Uterus (tissue), 3 donors: ENCODE measurements at regions not wholly inside any gene's neighbourhood (a gene's known extent, or its start where the extent isn't known, plus 50 kb on each side); places are given as distances from the start of the nearest gene placed in this dataset.

Experiments
- DNase-seq, 2 donors: peaks; one replicate each; pipeline ENCODE4 v3.0.0-alpha.2; 2019 to 2020
- H3K27ac ChIP-seq, 2 donors: fragments of 200-600 bp; sonication (generic); 1 replicate in 1 of 2; 2 replicates in 1 of 2; pipeline ENCODE4 v1.5.1; 2016 to 2018
- H3K27me3 ChIP-seq, 2 donors: fragments of 200-600 bp; sonication (generic); one replicate each; pipeline ENCODE4 v1.5.1; 2018 to 2019; ENCODE audit warnings: control low read depth in 1 of 2
- H3K36me3 ChIP-seq, 2 donors: fragments of 200-600 bp; sonication (generic); one replicate each; pipeline ENCODE4 v1.5.1; 2019; ENCODE audit warnings: control low read depth in 1 of 2
- H3K4me1 ChIP-seq, 2 donors: fragments of 200-600 bp; sonication (generic); one replicate each; pipeline ENCODE4 v1.5.1; 2018 to 2019; ENCODE audit warnings: control low read depth in 1 of 2
- H3K4me3 ChIP-seq, 2 donors: fragments of 200-600 bp; sonication (generic); 1 replicate in 1 of 2; 2 replicates in 1 of 2; pipeline ENCODE4 v1.5.1; 2018 to 2019; ENCODE audit warnings: mild to moderate bottlenecking in 1 of 2
- H3K9me3 ChIP-seq, 2 donors: fragments of 200-600 bp; sonication (generic); one replicate each; pipeline ENCODE4 v1.5.1; 2019; ENCODE audit warnings: control low read depth in 1 of 2
- CTCF ChIP-seq, 4 experiments: fragments of 200-600 bp in 2 of 4; fragments of 450-650 bp in 2 of 4; sonication (generic) in 2 of 4; IDR thresholded peaks; one replicate each; pipeline ENCODE4 v1.5.1; 2016 to 2019; ENCODE audit warnings: antibody characterized with exemption in 4 of 4, mild to moderate bottlenecking in 2 of 4, moderate library complexity in 1 of 4
- POLR2A ChIP-seq, 2 donors: fragments of 450-650 bp; IDR thresholded peaks; one replicate each; pipeline ENCODE4 v1.6.1; 2016; ENCODE audit warnings: antibody characterized with exemption in 2 of 2, mild to moderate bottlenecking in 1 of 2, moderate library complexity in 1 of 2
- intact Hi-C: fragments of 100-400 bp; cut with DNase I; formaldehyde crosslinking; loops from one replicate; pipeline ENCODE4 v1.15.1; 2023; ENCODE audit warnings: low total_unique reads
- donor health status: DM: yes; HTN: yes; CAD: no.

- no peaks in the 10 kb centered on the region for H3K36me3 ChIP-seq
- no peak for DNase-seq
- H3K9me3 ChIP-seq: no peaks in the 10 kb centered on the region
- H3K27ac ChIP-seq: peak overlapping the region; percentile 54 to 62
- intact Hi-C loops: no loop called here
- TF ChIP-seq POLR2A (IDR thresholded peaks at IDR 0.05): no peak
- no peak overlapping the region for H3K4me3 ChIP-seq
- no peaks in the 10 kb centered on the region for H3K27me3 ChIP-seq
- H3K4me1 ChIP-seq: peaks cover 6 to 16% of the 10 kb centered on the region in 2 donors
Observed at GRCh38 chr4:26020083-26020668, 106.2 kb downstream of the SMIM20 start.

DNA sequence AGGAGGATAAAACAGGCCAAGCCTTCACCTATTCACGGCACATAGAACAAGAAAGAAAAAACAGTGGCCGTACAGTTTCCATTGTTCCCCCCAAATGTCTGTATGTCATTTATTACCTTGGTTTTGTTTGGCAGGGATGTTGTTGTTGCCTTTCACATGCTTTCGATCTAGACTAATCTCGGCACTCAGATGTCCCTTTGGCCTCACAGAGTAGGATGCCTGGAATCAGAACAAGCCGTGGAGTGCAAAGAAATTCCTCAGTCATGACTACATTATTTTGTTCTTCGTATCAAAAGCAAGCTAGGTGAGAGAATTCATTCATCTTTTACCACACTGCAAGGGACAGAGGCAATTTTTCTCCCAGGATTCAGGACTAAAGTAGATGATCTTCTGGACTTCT is 106.9 kb downstream of the SMIM20 start:
- Histone ChIP-seq H3K27me3 (no peaks in the 10 kb centered on the region), H3K27ac (peak overlapping the region; percentile 54 to 62), H3K4me1 (peaks cover 0 to 16% of the 10 kb centered on the region in 2 donors), H3K36me3 (no peaks in the 10 kb centered on the region), H3K9me3 (no peaks in the 10 kb centered on the region), H3K4me3 (no peak overlapping the region)
- TF ChIP-seq CTCF (IDR thresholded peaks at IDR 0.05) (no peak), POLR2A (IDR thresholded peaks at IDR 0.05) (no peak)
- no peak for DNase-seq
- intact Hi-C loops: no loop called here

GRCh38 chr4:26021417-26022345 is 107.7 kb downstream of the SMIM20 start:
- Histone ChIP-seq H3K27me3 (no peaks in the 10 kb centered on the region), H3K4me1 (peaks cover 0 to 16% of the 10 kb centered on the region in 2 donors), H3K9me3 (no peaks in the 10 kb centered on the region), H3K27ac (peak overlapping the region; percentile 54 to 62), H3K36me3 (no peaks in the 10 kb centered on the region), H3K4me3 (no peak overlapping the region)
- TF ChIP-seq POLR2A (IDR thresholded peaks at IDR 0.05) (no peak), CTCF (IDR thresholded peaks at IDR 0.05) (no peak)
- DNase-seq: no peak
- intact Hi-C loops: no loop called here

- Histone ChIP-seq H3K4me1 (peaks cover 0 to 16% of the 10 kb centered on the region in 2 donors), H3K36me3 (no peaks in the 10 kb centered on the region), H3K27ac (peak overlapping the region; percentile 54 to 62), H3K9me3 (no peaks in the 10 kb centered on the region), H3K4me3 (no peak overlapping the region), H3K27me3 (no peaks in the 10 kb centered on the region)
- no peak for TF ChIP-seq POLR2A (IDR thresholded peaks at IDR 0.05)
- intact Hi-C loops: no loop called here
- no peak for DNase-seq
Observed at GRCh38 chr4:26022346-26023202, 108.6 kb downstream of the SMIM20 start.

GRCh38 chr4:26023203-26023972 is 109.4 kb downstream of the SMIM20 start:
- Histone ChIP-seq H3K4me1 (peaks cover 0 to 16% of the 10 kb centered on the region in 2 donors), H3K9me3 (no peaks in the 10 kb centered on the region), H3K36me3 (no peaks in the 10 kb centered on the region), H3K4me3 (no peak overlapping the region), H3K27ac (peak overlapping the region; percentile 54 to 62), H3K27me3 (no peaks in the 10 kb centered on the region)
- no peak for DNase-seq
- intact Hi-C loops: no loop called here
- TF ChIP-seq POLR2A (IDR thresholded peaks at IDR 0.05): no peak
- no peak for TF ChIP-seq CTCF (IDR thresholded peaks at IDR 0.05)
